GM21576 (cell line): ENCODE measurements at regions not wholly inside any gene's neighbourhood (a gene's known extent, or its start where the extent isn't known, plus 50 kb on each side); places are given as distances from the start of the nearest gene placed in this dataset.

Experiments used
- ATAC-seq: cut with Tn5 transposase; IDR thresholded peaks from one replicate; pipeline ENCODE4 v1.9.1; 2021; ENCODE audit warnings: mild to moderate bottlenecking, moderate library complexity; ENCODE audit not compliant: unreplicated experiment

DNA sequence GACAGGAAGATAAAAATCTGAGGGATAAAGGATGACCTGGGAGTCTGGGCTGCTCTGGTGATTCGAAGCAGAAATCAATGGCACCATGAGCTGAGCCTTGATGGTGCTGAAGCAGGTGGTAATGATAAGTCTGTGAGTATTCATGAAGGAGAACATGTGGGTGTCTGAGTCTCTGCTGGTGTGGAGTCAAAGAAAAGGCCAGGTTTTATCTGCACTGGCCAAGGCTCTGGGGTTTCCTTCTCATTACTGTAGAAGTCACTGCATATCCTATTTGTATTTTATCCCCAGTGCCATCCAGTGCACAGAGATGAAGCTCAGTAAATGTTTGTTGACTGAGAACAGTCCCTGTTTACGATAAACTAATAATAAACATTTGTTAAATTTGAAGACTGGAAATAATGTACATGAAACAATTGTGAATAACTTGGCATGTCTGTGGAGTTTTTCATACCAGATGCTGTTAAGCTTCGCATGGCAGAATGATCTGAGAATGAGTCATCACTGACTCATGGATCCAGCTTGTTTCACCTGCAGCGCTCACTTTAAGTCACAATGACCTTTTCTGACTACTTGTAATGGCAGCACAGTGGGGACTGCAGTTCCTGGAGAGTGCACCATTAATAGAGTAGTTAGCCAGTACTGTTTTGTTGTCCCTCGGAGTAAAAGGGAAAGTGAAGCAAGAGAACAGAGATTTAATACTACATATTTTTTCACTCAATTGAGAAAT is 538.5 kb downstream of the HTR7 start:
- ATAC-seq = peak; percentile 80

DNA sequence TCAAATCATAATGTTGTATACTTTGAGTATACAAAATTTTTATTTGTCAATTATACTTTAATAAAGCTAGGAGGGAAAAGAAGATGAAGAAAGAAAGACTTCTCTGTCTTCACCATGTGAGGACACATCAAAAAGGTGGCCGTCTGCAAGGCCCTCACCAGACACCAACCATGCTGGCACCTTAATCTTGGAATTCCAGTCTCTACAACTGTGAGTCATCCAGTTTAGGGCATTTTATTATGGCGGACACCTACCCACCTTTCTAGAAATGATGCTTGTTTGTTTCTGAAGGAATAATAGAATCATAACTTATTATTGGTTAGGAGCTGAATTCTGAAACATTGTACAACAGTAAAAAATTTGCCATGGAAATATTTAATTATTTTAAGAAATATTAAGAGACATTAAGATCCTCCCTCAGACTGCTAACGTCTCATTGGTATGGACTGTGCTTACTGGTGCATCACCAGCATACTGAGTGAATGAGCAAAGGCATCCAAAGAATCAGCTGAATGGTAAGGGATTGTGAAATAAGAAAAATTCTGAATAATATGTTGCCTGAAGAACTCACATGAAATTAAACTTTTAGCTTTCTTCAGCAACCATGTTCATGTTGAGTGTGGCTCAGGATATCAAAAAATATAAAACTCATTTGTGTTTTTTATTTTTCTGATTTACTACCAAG is 536.6 kb downstream of the HTR7 start:
- ATAC-seq = no peak

DNA sequence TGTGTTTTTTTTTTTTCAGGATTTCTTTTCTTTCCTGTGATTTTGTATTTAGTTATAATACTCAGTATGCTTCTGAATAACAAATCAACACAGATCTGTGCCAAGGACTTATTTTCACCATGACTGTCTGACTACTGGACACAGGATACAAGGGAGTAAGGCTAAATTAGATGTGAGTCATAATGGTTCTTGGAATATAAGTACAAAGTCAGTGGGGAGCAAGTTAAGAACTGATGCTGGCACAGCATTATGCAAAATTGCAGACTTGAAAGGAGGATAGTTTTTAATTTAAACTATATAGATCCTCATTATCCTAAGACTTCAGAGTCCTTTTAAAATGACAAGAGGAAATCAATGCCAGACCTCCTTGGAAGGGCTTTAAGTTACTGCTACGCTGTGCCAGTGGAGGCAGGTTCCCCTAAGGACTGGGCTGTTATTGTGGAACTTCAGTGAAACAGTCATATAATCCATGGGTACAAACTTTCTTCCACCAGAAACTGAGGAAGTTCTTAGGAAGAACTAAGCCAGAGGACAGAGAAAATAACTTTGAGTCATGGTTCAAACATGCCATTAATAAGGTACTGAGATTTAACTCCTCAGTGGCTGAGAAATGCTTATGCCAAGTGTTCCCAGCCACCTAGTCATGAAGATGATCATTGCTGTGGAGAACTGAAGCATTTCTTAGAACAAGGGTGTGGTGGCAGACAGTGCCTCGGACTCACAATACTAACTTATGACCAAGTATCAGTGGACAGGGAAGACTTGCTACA is 531.2 kb downstream of the HTR7 start:
- no peak for ATAC-seq

DNA sequence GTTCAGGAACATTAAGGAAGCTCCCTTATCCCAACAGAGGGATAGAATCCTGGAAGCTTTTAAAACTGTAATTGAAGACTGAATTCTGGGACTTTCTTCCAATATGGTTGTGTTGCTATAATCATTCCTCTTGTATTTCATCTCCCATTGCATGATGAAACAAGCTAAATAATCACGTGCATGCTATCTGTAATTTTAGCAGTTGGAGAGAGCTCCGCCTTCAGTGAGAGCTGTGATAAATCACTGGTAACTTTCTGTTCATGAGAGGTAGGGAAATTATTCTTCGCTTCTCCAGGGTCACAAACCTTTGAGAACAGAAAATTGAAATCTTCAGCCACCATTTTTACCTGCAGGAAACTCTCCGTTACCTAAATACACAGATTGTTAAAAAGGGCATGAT is 530.2 kb downstream of the HTR7 start:
- ATAC-seq = no peak

DNA sequence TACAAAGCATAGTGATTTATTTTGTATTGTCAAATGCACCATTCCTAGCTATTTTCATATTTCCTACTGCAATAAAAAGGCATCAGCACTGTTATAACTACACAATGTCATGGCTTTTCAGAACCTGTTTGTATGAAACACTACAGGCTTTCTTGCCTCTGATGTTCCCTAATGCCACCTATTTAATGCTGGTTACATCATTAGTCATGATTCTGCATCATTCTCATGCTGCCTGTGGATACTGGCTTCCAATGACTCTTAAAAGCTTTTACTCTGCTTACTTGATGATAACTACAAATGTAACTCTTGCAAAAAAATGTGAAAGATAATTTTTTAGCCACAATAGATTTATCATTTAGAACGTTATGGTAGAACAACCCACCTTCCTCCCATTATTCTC is 529.4 kb downstream of the HTR7 start:
- no peak for ATAC-seq

DNA sequence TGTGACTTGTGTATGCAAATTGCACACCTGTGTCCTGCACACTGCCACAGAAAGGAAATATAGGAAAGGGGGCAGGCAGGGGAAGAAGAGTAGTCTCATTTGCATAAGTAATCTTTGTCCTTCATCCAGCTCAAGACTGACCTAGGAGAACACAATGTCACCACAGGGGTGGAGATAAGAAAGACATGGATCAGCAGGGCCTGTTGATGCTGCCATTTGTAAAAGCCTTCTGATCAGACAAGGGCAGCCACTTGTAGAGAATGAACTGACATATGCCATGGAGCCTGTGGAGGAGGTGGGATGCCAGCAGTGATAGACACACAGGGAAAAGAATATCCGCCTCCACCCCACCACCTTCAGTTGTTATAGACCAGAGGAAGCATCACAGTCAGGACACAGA is 528.9 kb downstream of the HTR7 start:
- ATAC-seq = no peak

DNA sequence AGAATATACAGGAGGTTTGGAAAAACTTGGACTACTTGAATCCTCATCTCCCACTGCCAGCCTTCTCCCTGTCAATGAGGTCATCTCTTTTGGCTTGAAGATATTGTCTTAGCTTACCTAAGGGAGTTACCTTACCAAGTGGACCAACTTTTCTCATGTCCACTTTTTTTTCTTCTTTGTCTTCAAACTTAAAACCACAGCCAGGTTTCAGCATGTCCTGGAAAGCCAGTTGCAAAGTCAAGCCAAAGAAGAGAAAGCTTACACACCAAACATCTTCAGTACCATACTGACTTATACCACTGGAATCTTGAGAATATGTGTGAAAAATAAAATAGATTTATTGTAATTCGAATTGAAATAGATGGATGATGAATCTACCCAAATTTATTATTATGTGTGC is 520.5 kb downstream of the HTR7 start:
- no peak for ATAC-seq

DNA sequence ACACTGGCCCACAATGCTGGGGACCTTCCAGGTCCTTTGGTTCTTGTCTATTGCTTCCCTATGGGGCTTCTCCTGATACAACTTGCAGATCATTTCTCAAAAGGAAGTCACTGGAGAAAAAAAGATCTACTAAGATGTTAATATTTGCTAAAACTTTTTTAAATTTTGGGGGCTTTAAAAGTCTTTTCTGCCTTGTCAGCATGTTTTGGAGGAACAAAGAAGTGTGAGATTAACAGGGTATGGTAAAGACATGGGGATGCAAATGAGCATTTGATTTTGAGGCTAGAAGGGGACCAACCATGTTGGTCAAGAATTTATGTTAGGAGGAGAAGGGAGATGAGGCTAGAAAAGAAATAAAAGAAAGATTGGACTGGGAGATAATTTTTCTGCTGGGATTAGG is 515.4 kb downstream of the HTR7 start:
- no peak for ATAC-seq

DNA sequence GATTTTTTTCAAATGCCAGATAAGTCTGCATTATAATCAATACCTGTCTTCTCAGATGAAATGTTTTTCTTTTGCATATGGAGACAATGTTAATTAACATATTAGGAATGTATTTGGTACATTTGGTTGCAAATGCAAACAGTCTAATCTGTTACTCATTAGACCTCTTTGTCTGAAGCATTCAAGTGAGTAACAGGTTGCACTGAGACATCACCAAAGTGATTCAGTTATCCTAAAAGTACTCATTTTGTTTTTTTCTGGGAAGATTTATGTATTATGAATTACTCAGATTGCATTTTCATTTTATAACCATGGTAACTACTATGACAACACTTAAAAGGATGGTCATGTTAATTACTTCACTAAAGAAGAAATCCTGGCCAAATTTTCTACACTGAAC is 513.6 kb downstream of the HTR7 start:
- no peak for ATAC-seq

DNA sequence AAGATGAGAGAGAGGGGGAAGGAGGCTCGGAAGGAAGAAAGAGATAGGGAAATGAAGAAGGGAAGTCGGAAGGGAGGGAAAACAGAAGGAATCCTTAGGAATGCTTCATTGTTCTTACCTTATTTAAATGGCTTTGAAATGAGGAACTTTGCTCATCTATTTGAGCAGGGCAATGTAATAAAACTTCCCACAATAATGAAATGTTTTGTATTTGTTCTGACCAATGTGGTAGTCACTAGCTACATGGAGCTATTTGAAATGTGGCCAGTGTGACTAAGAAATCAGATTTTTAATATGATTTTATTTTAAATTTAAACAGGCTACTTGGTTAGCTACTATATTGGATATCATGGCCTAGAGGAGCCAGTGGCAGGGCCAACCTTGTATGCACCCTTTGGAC is 510.6 kb downstream of the HTR7 start:
- ATAC-seq = no peak

DNA sequence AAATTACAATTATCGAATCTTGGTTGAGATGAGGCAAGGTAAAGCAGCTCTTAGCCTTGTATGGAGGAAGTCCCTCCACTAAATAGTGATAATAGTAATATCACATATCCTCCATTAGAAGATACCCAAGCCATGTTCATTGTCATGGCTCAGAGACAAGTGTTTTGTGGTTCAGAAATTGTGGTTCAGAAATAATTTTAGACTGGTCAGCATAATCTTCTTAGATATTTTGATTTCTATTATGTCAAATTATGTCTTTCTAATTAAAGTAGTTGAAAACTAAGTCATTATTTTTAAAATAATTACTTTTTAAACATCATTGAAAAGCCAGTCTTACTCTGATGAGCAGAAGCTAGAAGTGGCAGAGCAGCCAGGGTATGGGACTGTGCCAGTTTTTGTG is 507.7 kb downstream of the HTR7 start:
- ATAC-seq = no peak

DNA sequence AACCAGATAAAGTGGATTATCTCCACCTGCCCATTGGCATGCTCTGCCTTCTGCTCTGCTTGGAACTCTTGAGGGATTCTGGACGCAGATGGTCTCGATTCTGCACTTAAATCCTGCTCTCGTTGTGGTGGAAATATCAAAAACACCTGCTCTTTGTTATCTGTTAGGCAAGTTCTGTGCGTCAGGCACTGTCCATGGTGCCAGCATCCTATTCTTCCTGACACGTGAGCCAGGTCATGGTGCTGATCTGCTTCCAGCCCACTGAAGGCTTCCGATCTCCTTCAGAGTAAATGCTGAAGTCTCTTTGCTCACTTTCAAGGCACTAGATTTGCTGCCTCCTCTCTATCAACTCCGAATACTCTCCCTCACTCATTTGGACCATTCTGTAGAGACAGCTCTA is 505.6 kb downstream of the HTR7 start:
- no peak for ATAC-seq

DNA sequence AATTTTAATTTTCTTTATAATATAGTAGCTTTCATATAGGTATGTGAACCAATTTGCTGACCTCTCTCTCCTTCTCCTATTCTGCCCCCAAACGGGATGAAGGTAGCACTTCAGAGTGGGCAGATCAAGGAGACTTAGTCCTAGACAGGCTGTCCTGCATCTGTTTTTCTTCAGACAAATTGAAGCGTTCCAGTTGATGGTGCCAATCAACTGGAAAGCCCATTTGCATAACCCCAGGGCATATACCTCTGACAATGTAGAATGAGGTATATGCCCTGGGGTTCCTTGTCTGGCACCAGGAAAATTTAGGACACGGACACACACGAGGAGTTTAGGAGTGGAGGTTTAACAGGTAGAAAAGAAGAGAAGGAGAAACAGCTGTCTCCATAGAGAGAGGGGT is 502.9 kb downstream of the HTR7 start:
- ATAC-seq = no peak

DNA sequence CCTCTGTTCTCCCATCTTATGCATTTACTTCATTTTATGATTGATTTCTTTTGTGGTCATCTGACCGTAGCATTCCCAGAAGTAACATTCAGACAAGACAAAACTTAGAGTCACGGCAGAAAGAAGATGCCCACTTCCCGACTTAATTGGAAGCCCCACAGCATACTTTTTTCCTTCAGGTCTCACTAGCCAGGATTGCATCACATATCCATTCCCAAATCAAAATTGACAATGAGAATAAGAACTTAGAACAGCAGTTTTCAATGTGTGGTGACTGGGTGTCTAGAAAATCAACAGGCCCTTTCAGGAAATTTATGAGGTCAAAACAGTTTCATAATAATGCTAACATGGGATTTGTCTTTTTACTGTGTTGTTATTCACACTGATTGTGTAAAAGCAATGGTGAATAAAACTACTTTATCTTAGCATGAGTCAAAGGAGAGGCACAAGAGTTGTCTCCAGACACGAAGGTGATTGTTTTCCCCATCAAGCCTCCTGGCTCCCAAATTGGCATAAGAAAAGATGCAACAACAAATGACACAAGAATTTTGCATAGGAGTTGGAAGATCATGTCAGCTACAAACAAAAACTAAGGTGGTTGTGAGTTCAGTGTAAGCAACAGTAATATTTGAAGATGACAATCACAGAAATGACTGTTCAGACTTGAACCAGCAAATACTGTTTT is 493.9 kb downstream of the HTR7 start:
- ATAC-seq = no peak

DNA sequence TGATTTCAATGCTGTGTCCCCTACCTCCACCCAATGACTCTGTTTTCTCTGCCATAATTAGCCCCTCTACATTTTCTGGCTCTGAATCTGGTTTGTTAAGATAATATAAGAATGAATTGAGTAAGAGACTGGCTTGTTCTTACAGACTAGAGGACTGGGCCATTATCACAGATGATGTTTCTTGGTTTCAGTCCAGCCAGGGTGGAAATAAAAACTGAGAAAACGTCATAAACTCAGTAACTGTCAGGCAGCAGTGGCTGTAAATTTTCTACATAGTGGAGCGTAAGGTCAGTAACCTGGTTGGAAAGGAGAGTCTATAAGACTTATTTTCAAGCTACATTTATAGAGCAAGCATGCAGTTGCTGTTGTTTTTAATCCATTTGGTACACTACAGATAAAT is 485.4 kb downstream of the HTR7 start:
- ATAC-seq = no peak

DNA sequence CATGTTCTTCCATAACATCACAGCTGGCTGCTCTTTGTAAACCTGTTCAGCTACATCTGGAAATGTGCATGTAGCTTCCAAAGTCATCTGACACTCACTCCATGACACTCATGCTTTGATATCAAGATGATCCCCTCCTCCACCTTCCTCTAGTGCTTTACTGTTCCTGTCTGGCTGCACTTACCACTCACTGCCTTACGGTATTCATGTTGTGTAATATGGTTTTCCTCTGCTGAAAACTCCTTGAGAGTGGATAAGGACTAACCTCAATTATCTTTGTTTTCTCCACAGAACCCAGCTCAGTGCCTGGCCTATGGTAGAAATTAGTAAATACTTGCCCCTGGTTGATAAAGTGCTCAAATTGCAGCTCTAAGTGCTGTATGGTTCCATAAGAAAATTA is 483.9 kb downstream of the HTR7 start:
- no peak for ATAC-seq

DNA sequence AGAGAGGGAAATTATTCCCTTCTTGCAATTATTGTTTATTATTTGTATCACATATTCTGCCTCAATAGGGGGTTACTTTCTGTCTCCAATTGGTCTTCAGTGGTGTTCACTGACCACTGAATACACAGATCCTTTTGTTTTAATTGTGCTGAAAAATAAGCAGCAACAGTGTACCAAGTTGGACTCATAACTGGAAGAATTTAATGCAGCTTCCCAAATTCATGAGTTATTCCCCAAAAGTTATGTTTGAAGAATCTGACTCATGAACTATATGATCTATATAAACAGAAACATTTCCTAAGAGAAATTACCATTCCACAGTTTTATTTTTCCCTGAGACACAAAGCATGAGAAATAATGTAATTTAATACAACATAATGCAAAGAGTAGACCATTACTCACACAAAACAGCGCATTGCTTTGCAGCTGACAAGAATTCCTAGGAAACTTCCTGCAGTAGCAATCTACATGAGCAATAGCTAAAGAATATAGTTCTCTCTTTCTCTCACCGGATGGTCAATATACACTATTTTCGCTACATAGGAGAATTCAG is 479.2 kb downstream of the HTR7 start:
- no peak for ATAC-seq

DNA sequence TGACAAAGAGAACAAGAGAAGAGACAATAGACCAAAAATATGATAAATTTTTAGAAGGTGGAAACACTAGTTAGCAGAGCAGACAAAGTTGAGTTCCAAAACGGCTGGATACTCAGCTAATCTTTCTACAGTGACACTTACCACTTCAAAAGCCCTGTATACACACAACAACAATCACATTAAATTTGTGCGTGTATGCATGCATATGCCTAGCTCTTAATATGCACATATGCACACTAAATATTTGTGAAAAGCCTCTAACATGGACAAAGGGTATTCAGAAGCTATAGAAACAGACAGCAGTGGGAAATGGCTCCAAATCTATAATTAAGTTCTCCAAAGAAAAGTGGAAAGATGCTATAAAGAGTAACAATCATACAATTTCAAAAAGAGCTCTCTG is 476.4 kb downstream of the HTR7 start:
- no peak for ATAC-seq

DNA sequence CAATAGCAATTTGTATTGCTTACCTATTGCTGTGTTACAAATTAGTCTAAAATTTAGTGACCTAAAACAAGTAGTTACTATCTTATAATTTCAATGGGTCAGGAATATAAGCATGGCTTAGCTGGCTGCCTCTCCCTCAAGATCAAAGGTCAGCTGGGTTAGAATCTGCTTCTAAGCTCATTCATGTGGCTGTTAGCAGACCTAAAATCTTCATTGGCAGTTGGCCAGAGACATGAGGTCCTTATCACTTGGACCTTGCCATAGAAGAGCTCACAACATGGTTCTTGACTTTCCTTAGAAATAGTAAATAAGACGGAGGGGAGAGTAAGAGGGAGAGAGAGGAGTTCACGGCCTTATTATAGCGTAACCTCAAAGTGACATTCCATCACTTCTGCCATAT is 468.0 kb downstream of the HTR7 start:
- no peak for ATAC-seq

DNA sequence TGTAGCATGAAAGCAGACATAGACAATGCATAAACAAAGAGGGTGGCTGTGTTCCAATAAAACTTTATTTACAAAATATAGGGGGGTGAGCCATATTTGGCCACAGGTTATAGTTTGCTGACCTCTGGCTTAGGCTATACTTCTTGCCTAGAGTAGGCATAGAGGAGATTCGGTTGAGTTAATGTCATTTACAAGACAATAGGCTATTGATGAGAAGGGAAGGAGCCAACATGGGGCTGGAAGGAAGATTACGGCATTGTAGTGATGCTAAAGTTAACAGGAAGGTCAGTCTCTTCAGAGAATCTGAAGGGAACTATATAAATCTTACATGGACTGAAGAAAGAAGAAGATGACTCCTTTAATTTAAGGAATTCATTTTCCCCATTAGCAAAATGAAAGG is 463.5 kb downstream of the HTR7 start:
- no peak for ATAC-seq

DNA sequence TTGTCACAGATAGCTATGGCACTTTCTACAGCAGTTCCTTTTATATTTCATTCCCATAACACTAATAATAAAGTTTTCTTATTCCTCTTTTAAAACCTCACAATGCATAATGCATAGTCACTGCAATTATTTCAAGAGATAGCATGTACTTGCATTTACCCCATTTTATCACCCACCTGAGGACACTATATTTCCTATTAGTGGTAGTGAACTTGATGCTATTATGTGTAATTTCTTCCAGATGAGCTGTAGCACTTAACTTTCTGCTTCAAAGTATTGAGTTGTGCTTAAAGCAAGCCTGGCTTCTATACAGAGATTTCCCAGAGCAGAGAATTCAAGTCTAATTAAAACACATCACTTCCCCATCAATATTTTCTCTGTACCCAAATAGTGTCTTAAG is 461.1 kb downstream of the HTR7 start:
- no peak for ATAC-seq
